ENCODE measurements at regions not wholly inside any gene's neighbourhood (a gene's known extent, or its start where the extent isn't known, plus 50 kb on each side); places are given as distances from the start of the nearest gene placed in this dataset.

DNA sequence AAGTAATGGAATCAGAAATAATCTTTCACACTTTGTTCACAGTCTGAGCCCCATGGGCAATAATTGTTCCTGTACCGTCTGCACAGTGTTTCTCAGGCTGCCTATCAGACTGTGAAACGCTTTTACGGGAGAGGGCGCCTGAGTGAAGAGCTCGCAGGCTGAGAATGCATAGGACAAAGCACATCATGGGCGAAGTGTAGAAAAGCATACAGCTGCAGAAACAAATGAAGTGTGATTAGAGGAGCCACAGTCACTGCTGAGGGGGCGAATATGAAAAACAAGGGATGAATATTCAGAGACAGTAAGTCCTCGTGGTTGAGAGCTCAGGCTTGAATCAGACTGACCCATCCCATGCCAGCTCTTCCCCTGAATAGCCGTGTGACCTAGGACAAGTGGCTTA lies 438.4 kb upstream of the DCN start (continued):
- TF ChIP-seq FOXA1 (IDR thresholded peaks at IDR 0.05) (no peak), RXRA (IDR thresholded peaks at IDR 0.05) (no peak)

DNA sequence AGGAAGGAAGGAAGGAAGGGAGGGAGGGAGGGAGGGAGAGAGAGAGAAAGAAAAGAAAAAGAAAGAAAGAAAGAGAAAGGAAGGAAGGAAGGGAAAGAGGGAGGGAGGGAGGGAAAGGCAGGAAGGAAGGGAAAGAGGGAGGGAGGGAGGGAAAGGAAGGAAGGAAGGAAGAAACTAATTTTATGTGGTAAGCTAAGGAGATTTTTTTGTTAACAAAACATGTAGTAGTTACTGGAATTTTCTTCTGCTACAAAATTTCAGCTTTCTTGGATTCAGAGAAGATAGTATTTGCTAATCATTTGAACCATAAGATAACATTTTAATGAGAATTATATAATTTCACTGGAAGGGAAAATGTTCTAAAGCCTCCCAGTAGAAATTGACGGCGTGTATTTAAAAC lies 437.8 kb upstream of the DCN start:
- DNase-seq (ENCODE audit: low spot score), result no peak
- H3K9me3 ChIP-seq (ENCODE audit: control insufficient read depth in 4 of 4, low read length in 3 of 4), result no peaks in the 10 kb centered on the region
- H3K27me3 ChIP-seq (ENCODE audit: control insufficient read depth in 4 of 4, insufficient read depth in 4 of 4, low read length in 3 of 4), result peaks cover 0 to 3% (median 0%) of the 10 kb centered on the region in 4 donors
- no peaks in the 10 kb centered on the region for H3K36me3 ChIP-seq (ENCODE audit: control insufficient read depth in 4 of 4, insufficient read depth in 3 of 4, low read depth in 1 of 4, low read length in 3 of 4)
- H3K27ac ChIP-seq (ENCODE audit: low read depth in 1 of 2, low read length in 2 of 2), result no peak overlapping the region
- 86% methylated on average over 2 of the region's 2 CpGs for WGBS
- no peak overlapping the region for H3K9ac ChIP-seq (ENCODE audit: low read depth in 1 of 2, low read length in 2 of 2)
- H3K4me3 ChIP-seq (ENCODE audit: low read depth in 1 of 3, low read length in 3 of 3), result no peak overlapping the region
- TF ChIP-seq FOXA1 (IDR thresholded peaks at IDR 0.05), result no peak
- TF ChIP-seq ATF3 (IDR thresholded peaks at IDR 0.05), result no peak
- no peak for TF ChIP-seq NR2F2 (IDR thresholded peaks at IDR 0.05)
- no peak for TF ChIP-seq EGR1 (IDR thresholded peaks at IDR 0.05; ENCODE audit: low read depth in 2 of 2)
- TF ChIP-seq FOXA2 (IDR thresholded peaks at IDR 0.05), result no peak
- no peak for TF ChIP-seq CTCF (IDR thresholded peaks at IDR 0.05; ENCODE audit: low read depth, low read length, missing input control)
- no peak for TF ChIP-seq GABPA (IDR thresholded peaks at IDR 0.05 in 1 of 2, conservative IDR thresholded peaks at IDR 0.05 in 1 of 2)
- no peak for TF ChIP-seq TAF1 (conservative IDR thresholded peaks at IDR 0.05)
- TF ChIP-seq, protein P1, sequence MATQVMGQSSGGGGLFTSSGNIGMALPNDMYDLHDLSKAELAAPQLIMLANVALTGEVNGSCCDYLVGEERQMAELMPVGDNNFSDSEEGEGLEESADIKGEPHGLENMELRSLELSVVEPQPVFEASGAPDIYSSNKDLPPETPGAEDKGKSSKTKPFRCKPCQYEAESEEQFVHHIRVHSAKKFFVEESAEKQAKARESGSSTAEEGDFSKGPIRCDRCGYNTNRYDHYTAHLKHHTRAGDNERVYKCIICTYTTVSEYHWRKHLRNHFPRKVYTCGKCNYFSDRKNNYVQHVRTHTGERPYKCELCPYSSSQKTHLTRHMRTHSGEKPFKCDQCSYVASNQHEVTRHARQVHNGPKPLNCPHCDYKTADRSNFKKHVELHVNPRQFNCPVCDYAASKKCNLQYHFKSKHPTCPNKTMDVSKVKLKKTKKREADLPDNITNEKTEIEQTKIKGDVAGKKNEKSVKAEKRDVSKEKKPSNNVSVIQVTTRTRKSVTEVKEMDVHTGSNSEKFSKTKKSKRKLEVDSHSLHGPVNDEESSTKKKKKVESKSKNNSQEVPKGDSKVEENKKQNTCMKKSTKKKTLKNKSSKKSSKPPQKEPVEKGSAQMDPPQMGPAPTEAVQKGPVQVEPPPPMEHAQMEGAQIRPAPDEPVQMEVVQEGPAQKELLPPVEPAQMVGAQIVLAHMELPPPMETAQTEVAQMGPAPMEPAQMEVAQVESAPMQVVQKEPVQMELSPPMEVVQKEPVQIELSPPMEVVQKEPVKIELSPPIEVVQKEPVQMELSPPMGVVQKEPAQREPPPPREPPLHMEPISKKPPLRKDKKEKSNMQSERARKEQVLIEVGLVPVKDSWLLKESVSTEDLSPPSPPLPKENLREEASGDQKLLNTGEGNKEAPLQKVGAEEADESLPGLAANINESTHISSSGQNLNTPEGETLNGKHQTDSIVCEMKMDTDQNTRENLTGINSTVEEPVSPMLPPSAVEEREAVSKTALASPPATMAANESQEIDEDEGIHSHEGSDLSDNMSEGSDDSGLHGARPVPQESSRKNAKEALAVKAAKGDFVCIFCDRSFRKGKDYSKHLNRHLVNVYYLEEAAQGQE (IDR thresholded peaks at IDR 0.05), result no peak
- no peak for TF ChIP-seq ZBTB33 (IDR thresholded peaks at IDR 0.05)
- TF ChIP-seq YY1 (IDR thresholded peaks at IDR 0.05), result no peak
- no peak for TF ChIP-seq HNF4G (IDR thresholded peaks at IDR 0.05)
- TF ChIP-seq SP1 (IDR thresholded peaks at IDR 0.05), result no peak
- no peak for TF ChIP-seq RXRA (IDR thresholded peaks at IDR 0.05)
- no peak for TF ChIP-seq RAD21 (IDR thresholded peaks at IDR 0.05)
- TF ChIP-seq MAX (IDR thresholded peaks at IDR 0.05), result no peak
- H3K4me1 ChIP-seq (ENCODE audit: control insufficient read depth in 4 of 4, insufficient read depth in 4 of 4, low read length in 3 of 4), result no peaks in the 10 kb centered on the region

Measured in liver (tissue), 8 donors.